H1 (cell line): ENCODE measurements at regions not wholly inside any gene's neighbourhood (a gene's known extent, or its start where the extent isn't known, plus 50 kb on each side); places are given as distances from the start of the nearest gene placed in this dataset.

Experiments
- CTCF ChIA-PET: fragments of 300-600 bp; sonication (Branson Sonifier 250); formaldehyde crosslinking; loops from one replicate; lab custom pipeline; 2021; ENCODE audit not compliant: partially characterized antibody; lab: Charles Lee
- POLR2A ChIA-PET: fragments of 300-600 bp; sonication (Branson Sonifier 250); formaldehyde crosslinking; loops from one replicate; lab custom pipeline; 2021; ENCODE audit warnings: inconsistent platforms; ENCODE audit not compliant: partially characterized antibody; lab: Charles Lee
- DNase-seq, 2 experiments: peaks; one replicate each; pipeline versions ENCODE4 v3.0.0 to v3.0.0-alpha.2; 2010 to 2022; ENCODE audit warnings: low spot score in 2 of 2, low read depth in 1 of 2, mixed read lengths in 1 of 2
- FAIRE-seq: peaks from 2 replicates; lab custom pipeline; 2011; peaks lifted over from hg19 to GRCh38; lab: Jason Lieb, UNC
- H2AFZ ChIP-seq: 2 replicates; pipeline ENCODE4 v1.8.1; 2012; ENCODE audit warnings: low read length, inconsistent platforms
- H2AK5ac ChIP-seq: 2 replicates; pipeline ENCODE4 v1.6.1; 2013; ENCODE audit warnings: low read depth, low read length
- H2BK120ac ChIP-seq: replicated peaks from 2 replicates; pipeline ENCODE3; 2013; ENCODE audit warnings: low read depth, low read length, inconsistent platforms
- H2BK12ac ChIP-seq: 2 replicates; pipeline ENCODE4 v1.6.1; 2013; ENCODE audit warnings: low read depth, low read length
- H2BK15ac ChIP-seq: 2 replicates; pipeline ENCODE4 v1.6.1; 2013; ENCODE audit warnings: low read length
- H2BK20ac ChIP-seq: 2 replicates; pipeline ENCODE4 v1.6.1; 2013; ENCODE audit warnings: low read length
- H2BK5ac ChIP-seq: 2 replicates; pipeline ENCODE4 v1.6.1; 2013; ENCODE audit warnings: low read depth, low read length
- H3K14ac ChIP-seq: 2 replicates; pipeline ENCODE4 v1.6.1; 2013; ENCODE audit warnings: inconsistent platforms; ENCODE audit not compliant: insufficient read length
- H3K18ac ChIP-seq: 2 replicates; pipeline ENCODE4 v1.6.1; 2013; ENCODE audit warnings: low read length; ENCODE audit errors: extremely low read depth
- H3K23ac ChIP-seq: 2 replicates; pipeline ENCODE4 v1.6.1; 2013; ENCODE audit warnings: inconsistent platforms; ENCODE audit not compliant: insufficient read length
- H3K23me2 ChIP-seq: 2 replicates; pipeline ENCODE4 v1.6.1; 2013; ENCODE audit warnings: low read depth, low read length
- H3K27ac ChIP-seq: 2 replicates; pipeline ENCODE4 v1.6.1; 2011; ENCODE audit warnings: low read depth, low read length, inconsistent platforms
- H3K27me3 ChIP-seq, 4 experiments: replicated peaks in 1 of 4; 1 replicate in 1 of 4; 2 replicates in 3 of 4; pipeline versions ENCODE4 v1.6.1 to v1.8.1; 2011 to 2013; ENCODE audit warnings: low read length in 3 of 4, mild to moderate bottlenecking in 3 of 4, inconsistent platforms in 2 of 4, mixed read lengths in 2 of 4, moderate library complexity in 1 of 4; ENCODE audit not compliant: control insufficient read depth in 3 of 4, insufficient read depth in 3 of 4; ENCODE audit errors: extremely low read depth in 1 of 4
- H3K36me3 ChIP-seq, 4 experiments: 2 replicates each; pipeline versions ENCODE4 v1.6.1 to v1.8.1; 2011 to 2013; ENCODE audit warnings: mild to moderate bottlenecking in 4 of 4, low read length in 3 of 4, moderate library complexity in 2 of 4, control low read depth in 1 of 4, inconsistent platforms in 1 of 4; ENCODE audit not compliant: insufficient read depth in 4 of 4, control insufficient read depth in 2 of 4
- H3K4ac ChIP-seq: replicated peaks from 2 replicates; pipeline ENCODE3; 2013; ENCODE audit warnings: low read length, low read depth, mixed read lengths, inconsistent platforms; ENCODE audit not compliant: insufficient read length
- H3K4me1 ChIP-seq, 4 experiments: replicated peaks in 1 of 4; 1 replicate in 1 of 4; 2 replicates in 3 of 4; pipeline versions ENCODE4 v1.6.1 to v1.8.1; 2011 to 2013; ENCODE audit warnings: low read length in 3 of 4, inconsistent platforms in 2 of 4, mixed read lengths in 1 of 4; ENCODE audit not compliant: insufficient read depth in 4 of 4, control insufficient read depth in 3 of 4
- H3K4me2 ChIP-seq, 2 experiments: 2 replicates each; pipeline versions ENCODE4 v1.6.1 to v1.8.1; 2011 to 2013; ENCODE audit warnings: low read depth in 2 of 2, low read length in 2 of 2, control low read depth in 1 of 2, inconsistent platforms in 1 of 2, mild to moderate bottlenecking in 1 of 2; ENCODE audit not compliant: insufficient read depth in 1 of 2
- H3K4me3 ChIP-seq, 4 experiments: fragments of 200-600, 300-600 bp in 1 of 4; sonication (generic), shearing (Covaris generic), sonication (Bioruptor Twin) in 1 of 4; 2 replicates each; pipeline versions ENCODE4 v1.5.1 to v1.8.1; 2011 to 2016; ENCODE audit warnings: low read length in 4 of 4, low read depth in 3 of 4, control low read depth in 2 of 4, inconsistent platforms in 2 of 4, mild to moderate bottlenecking in 2 of 4, mixed read lengths in 1 of 4, moderate library complexity in 1 of 4; ENCODE audit not compliant: insufficient read depth in 2 of 4; ENCODE audit errors: extremely low read depth in 1 of 4
- H3K56ac ChIP-seq: replicated peaks from 2 replicates; pipeline ENCODE3; 2013; ENCODE audit warnings: low read depth, mild to moderate bottlenecking, mixed read lengths, low read length, inconsistent platforms; ENCODE audit not compliant: insufficient read length
- H3K79me1 ChIP-seq: 2 replicates; pipeline ENCODE4 v1.6.1; 2013; ENCODE audit warnings: low read depth, low read length, control low read depth
- H3K79me2 ChIP-seq, 2 experiments: 2 replicates each; pipeline versions ENCODE4 v1.6.1 to v1.8.1; 2012 to 2013; ENCODE audit warnings: low read length in 2 of 2, mild to moderate bottlenecking in 2 of 2, inconsistent platforms in 1 of 2; ENCODE audit not compliant: insufficient read depth in 2 of 2, control insufficient read depth in 1 of 2
- H3K9ac ChIP-seq, 4 experiments: replicated peaks in 1 of 4; 1 replicate in 1 of 4; 2 replicates in 3 of 4; pipeline versions ENCODE4 v1.6.1 to v1.8.1; 2011 to 2013; ENCODE audit warnings: low read depth in 3 of 4, low read length in 3 of 4, control low read depth in 2 of 4, mild to moderate bottlenecking in 2 of 4, moderate library complexity in 2 of 4, inconsistent platforms in 1 of 4; ENCODE audit errors: extremely low read depth in 1 of 4
- H3K9me3 ChIP-seq, 2 experiments: 2 replicates each; pipeline versions ENCODE4 v1.6.1 to v1.8.1; 2012 to 2013; ENCODE audit warnings: mild to moderate bottlenecking in 2 of 2, moderate library complexity in 2 of 2, control low read depth in 1 of 2, inconsistent platforms in 1 of 2, low read depth in 1 of 2, low read length in 1 of 2, mixed read lengths in 1 of 2; ENCODE audit not compliant: insufficient read depth in 2 of 2
- H4K20me1 ChIP-seq, 2 experiments: replicated peaks in 1 of 2; 2 replicates each; pipeline versions ENCODE3 to v1.8.1; 2011 to 2013; ENCODE audit warnings: inconsistent platforms in 2 of 2, low read length in 2 of 2, mild to moderate bottlenecking in 1 of 2; ENCODE audit not compliant: insufficient read depth in 2 of 2, control insufficient read depth in 1 of 2
- H4K5ac ChIP-seq: 2 replicates; pipeline ENCODE4 v1.6.1; 2013; ENCODE audit warnings: low read length, low read depth, mixed read lengths, inconsistent platforms; ENCODE audit not compliant: insufficient read length
- H4K8ac ChIP-seq: 2 replicates; pipeline ENCODE4 v1.8.0; 2013; ENCODE audit warnings: mild to moderate bottlenecking, moderate library complexity, low read length, inconsistent platforms; ENCODE audit not compliant: insufficient read depth; ENCODE audit errors: extremely low read depth
- H4K91ac ChIP-seq: replicated peaks from 2 replicates; pipeline ENCODE3; 2013; ENCODE audit warnings: low read length, mixed read lengths, inconsistent platforms; ENCODE audit not compliant: insufficient read length
- CBX5 ChIP-seq: fragments of 300-800, 300-1000 bp; sonication (generic); IDR thresholded peaks from 2 replicates; pipeline ENCODE4 v1.7.1; 2016; ENCODE audit warnings: antibody characterized with exemption, low read length, low read depth
- CHD1 ChIP-seq: IDR thresholded peaks from 2 replicates; pipeline ENCODE4 v1.6.1; 2012; ENCODE audit warnings: low read depth, low read length, improper control_type of control experiment
- KDM1A ChIP-seq: fragments of 200-600, 300-600 bp; sonication (generic); IDR thresholded peaks from 2 replicates; pipeline ENCODE4 v1.7.1; 2016; ENCODE audit warnings: mild to moderate bottlenecking, low read length, borderline replicate concordance
- YY1 ChIP-seq: IDR thresholded peaks from 2 replicates; pipeline ENCODE4 v1.6.1; 2011; ENCODE audit warnings: low read depth, mild to moderate bottlenecking, low read length
- WGBS, 2 experiments: shearing (Covaris generic) in 1 of 2; methylation state at CpG; one replicate each; pipeline versions ENCODE4 v1.1.6 to v1.1.7; 2013 to 2015; ENCODE audit warnings: low lambda C conversion rate in 2 of 2, mixed read lengths in 2 of 2, inconsistent platforms in 1 of 2, low coverage in 1 of 2, missing lambda C conversion rate in 1 of 2; ENCODE audit not compliant: insufficient replicate concordance in 2 of 2, insufficient coverage in 1 of 2, insufficient read length in 1 of 2; ENCODE audit errors: extremely low coverage in 1 of 2, missing lambda C conversion rate in 1 of 2; 5-methylcytosine and 5-hydroxymethylcytosine counted together

DNA sequence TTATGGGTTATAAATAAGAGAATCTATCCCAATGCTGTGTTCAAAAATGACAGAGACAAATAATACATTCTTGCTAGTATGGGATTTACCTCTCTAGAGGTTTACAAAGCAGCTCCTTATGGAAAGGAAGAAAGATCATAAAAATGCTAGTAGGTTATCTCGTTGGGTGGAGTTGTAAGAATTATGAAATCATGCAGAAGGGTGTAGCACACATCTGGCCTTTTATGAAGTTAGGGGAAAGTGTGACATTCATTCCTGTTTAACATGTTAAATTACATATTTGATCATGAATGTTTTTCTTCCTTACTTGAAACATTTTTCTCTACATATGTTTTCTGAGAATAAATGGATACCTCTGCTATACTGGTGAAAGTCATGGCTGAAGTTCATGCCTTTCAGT is 414.2 kb downstream of the SH3GL2 start:
- H3K4me2 ChIP-seq: no peak overlapping the region
- DNase-seq (no peak), FAIRE-seq (no peak)
- H3K14ac ChIP-seq: no peak overlapping the region
- CTCF ChIA-PET: no interaction called here
- H4K20me1 ChIP-seq: no peaks in the 10 kb centered on the region
- no peak overlapping the region for H2AK5ac ChIP-seq
- no peak overlapping the region for H3K56ac ChIP-seq
- H4K5ac ChIP-seq: no peak overlapping the region
- H4K8ac ChIP-seq: no peak overlapping the region
- no peaks in the 10 kb centered on the region for H3K23me2 ChIP-seq
- H2BK15ac ChIP-seq: no peak overlapping the region
- no peaks in the 10 kb centered on the region for H3K36me3 ChIP-seq
- H2AFZ ChIP-seq: no peak overlapping the region
- H2BK120ac ChIP-seq: no peak overlapping the region
- H3K4ac ChIP-seq: no peak overlapping the region
- H3K4me1 ChIP-seq: peaks cover 0 to 4% (median 0%) of the 10 kb centered on the region in 4 experiments; a peak in 2 of 7 replicates
- no peak overlapping the region for H3K4me3 ChIP-seq
- no peak overlapping the region for H2BK20ac ChIP-seq
- TF ChIP-seq YY1: no peak
- TF ChIP-seq KDM1A: no peak
- TF ChIP-seq CHD1: no peak
- no peak for TF ChIP-seq CBX5
- no peaks in the 10 kb centered on the region for H3K27me3 ChIP-seq
- H3K23ac ChIP-seq: no peak overlapping the region
- H2BK12ac ChIP-seq: no peak overlapping the region
- H2BK5ac ChIP-seq: no peak overlapping the region
- no peak overlapping the region for H3K18ac ChIP-seq
- H3K79me1 ChIP-seq: no peaks in the 10 kb centered on the region
- H3K27ac ChIP-seq: no peak overlapping the region
- no peaks in the 10 kb centered on the region for H3K9me3 ChIP-seq
- no peak overlapping the region for H4K91ac ChIP-seq
- no peaks in the 10 kb centered on the region for H3K79me2 ChIP-seq
- H3K9ac ChIP-seq: no peak overlapping the region
- 89% methylated on average over 1 of the region's 1 CpG; no CpG with 5 or more reads in 1 of the 2 experiments for WGBS, 2 experiments
- POLR2A ChIA-PET: no interaction called here
